ENCODE measurements at regions not wholly inside any gene's neighbourhood (a gene's known extent, or its start where the extent isn't known, plus 50 kb on each side); places are given as distances from the start of the nearest gene placed in this dataset.
"Not testable (repeated sequence)": the region's sequence is repeated elsewhere in the genome, so short reads cannot be mapped to it uniquely, and the experiment has no call there.

GRCh38 chr14:99029916-99030305 is 242.1 kb downstream of the BCL11B start:
- ATAC-seq: no peak

- ATAC-seq: no peak
These were observed 241.5 kb downstream of the BCL11B start for GRCh38 chr14:99030454-99030853.

- no peak for ATAC-seq
These were observed 239.2 kb downstream of the BCL11B start for GRCh38 chr14:99032759-99033158.

GRCh38 chr14:99033951-99034350 is 238.0 kb downstream of the BCL11B start:
- no peak for ATAC-seq

GRCh38 chr14:99034711-99035171 is 237.3 kb downstream of the BCL11B start:
- ATAC-seq: no peak

- ATAC-seq: peak; percentile 71
These were observed 236.7 kb downstream of the BCL11B start for GRCh38 chr14:99035268-99035667.

- ATAC-seq: peak; percentile 88
These were observed 236.0 kb downstream of the BCL11B start for GRCh38 chr14:99035712-99036610.

- no peak for ATAC-seq
These were observed 235.2 kb downstream of the BCL11B start for GRCh38 chr14:99036611-99037293.

GRCh38 chr14:99037326-99037725 is 234.7 kb downstream of the BCL11B start:
- ATAC-seq: not testable (repeated sequence)

- no peak for ATAC-seq
These were observed 234.1 kb downstream of the BCL11B start for GRCh38 chr14:99037777-99038430.

- no peak for ATAC-seq
These were observed 233.6 kb downstream of the BCL11B start for GRCh38 chr14:99038431-99038820.

GRCh38 chr14:99039331-99040041 is 232.5 kb downstream of the BCL11B start:
- no peak for ATAC-seq

- ATAC-seq: no peak
These were observed 231.9 kb downstream of the BCL11B start for GRCh38 chr14:99040052-99040451.

GRCh38 chr14:99040711-99041110 is 231.3 kb downstream of the BCL11B start:
- ATAC-seq: no peak

- ATAC-seq: peak; percentile 25
These were observed 230.7 kb downstream of the BCL11B start for GRCh38 chr14:99041141-99041819.

GRCh38 chr14:99041820-99042174 is 230.2 kb downstream of the BCL11B start:
- ATAC-seq: peak; percentile 21

GRCh38 chr14:99042381-99043266 is 229.4 kb downstream of the BCL11B start:
- ATAC-seq: no peak

GRCh38 chr14:99043267-99043615 is 228.8 kb downstream of the BCL11B start:
- ATAC-seq: no peak

GRCh38 chr14:99043756-99044155 is 228.2 kb downstream of the BCL11B start:
- no peak for ATAC-seq

GRCh38 chr14:99047441-99048031 is 224.5 kb downstream of the BCL11B start:
- ATAC-seq: no peak

- ATAC-seq: no peak
These were observed 221.7 kb downstream of the BCL11B start for GRCh38 chr14:99050309-99050708.
